ENCODE measurements at regions not wholly inside any gene's neighbourhood (a gene's known extent, or its start where the extent isn't known, plus 50 kb on each side); places are given as distances from the start of the nearest gene placed in this dataset.

GRCh38 chrX:98654565-98654964, 1755.5 kb downstream of the PCDH19 start:
- TF ChIP-seq EP300 (IDR thresholded peaks at IDR 0.05; ENCODE audit: borderline replicate concordance) (no peak), CEBPB (IDR thresholded peaks at IDR 0.05) (no peak), YY1 (IDR thresholded peaks at IDR 0.05; ENCODE audit: low read depth) (no peak)

Data from Ishikawa (cell line).